ENCODE measurements at regions not wholly inside any gene's neighbourhood (a gene's known extent, or its start where the extent isn't known, plus 50 kb on each side); places are given as distances from the start of the nearest gene placed in this dataset.

DNA sequence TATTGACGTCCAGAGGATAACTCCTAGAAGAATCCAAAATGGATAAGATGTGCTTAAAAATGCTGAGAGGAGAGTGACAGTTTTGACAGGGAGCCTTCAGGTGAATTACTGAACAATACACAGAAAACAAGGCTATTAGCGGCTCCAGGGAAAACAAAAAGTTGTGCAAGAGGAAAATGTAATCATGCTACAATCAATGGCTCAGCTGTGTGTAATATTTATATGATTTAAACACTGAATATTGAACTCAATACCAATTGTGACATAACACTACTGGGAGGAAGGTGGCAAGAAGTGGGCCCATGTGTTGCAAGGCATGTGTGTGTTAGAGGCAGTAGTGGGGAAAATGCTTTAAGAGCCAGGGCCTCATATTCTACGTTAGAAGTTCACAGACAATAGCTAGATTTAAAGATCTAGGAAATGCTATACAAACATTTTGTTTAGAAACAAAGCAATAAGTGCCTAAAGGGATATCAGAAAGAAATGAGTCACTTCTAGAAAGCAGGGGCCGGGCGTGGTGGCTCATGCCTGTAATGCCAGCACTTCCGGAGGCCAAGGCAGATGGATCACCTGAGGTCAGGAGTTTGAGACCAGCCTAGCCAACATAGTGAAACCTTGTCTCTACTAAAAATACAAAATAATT, 253.2 kb upstream of the IRX5 start:
- H3K9me3 Mint-ChIP-seq: peaks cover 0 to 11% (median 0%) of the 10 kb centered on the region in 6 donors
- no peak overlapping the region for H3K27ac Mint-ChIP-seq
- no peaks in the 10 kb centered on the region for H3K4me1 Mint-ChIP-seq
- H3K36me3 Mint-ChIP-seq: no peaks in the 10 kb centered on the region
- no peak for DNase-seq
- H3K27me3 Mint-ChIP-seq (ENCODE audit: low read depth in 3 of 3): peaks cover 2 to 3% (median 3%) of the 10 kb centered on the region in 3 donors
- H3K4me3 Mint-ChIP-seq: no peak overlapping the region

DNA sequence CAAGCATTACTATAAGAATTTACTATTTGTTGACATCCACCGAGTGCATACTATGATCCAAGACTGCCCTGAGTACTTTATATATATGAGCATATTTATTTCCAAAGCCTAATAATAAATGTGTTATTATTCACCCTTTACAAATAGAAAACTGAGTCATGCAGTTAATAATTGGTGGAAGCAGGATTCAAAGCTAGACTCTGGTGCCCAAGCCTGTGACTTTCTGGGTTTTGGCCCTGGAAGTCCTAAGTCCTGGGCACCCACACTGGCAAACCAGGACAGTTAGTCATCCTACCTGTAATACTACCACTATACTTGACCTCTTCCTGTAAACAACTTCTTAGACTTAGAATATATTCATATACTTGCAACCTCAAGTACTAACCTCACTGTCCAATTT, 257.4 kb upstream of the IRX5 start:
- Mint-ChIP-seq H3K4me1 (no peaks in the 10 kb centered on the region), H3K27ac (no peak overlapping the region), H3K9me3 (peaks cover 0 to 11% (median 0%) of the 10 kb centered on the region in 6 donors), H3K4me3 (no peak overlapping the region), H3K27me3 (ENCODE audit: low read depth in 3 of 3) (peaks cover 2 to 5% (median 3%) of the 10 kb centered on the region in 3 donors), H3K36me3 (no peaks in the 10 kb centered on the region)
- no peak for DNase-seq

DNA sequence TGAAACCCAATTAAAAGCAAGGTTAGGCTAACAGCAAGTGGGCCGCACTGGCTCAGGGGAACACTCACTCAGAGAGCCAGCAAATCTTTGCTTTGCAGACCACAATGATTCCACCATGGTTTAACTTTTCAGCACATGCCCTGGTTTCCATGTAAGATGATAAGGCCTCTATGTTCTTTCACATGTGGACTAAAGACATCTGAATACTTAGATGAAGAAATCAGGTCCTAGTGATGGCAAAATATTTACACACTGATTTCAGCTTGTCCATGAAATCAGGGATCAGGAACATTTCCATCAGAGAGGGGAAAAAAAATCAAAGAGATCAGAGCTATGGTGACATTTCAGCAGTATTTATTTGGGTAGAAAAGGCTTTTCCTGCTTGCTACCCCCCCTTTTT, 258.2 kb upstream of the IRX5 start:
- no peak for DNase-seq

GRCh38 chr16:54657709-54658102, 273.0 kb upstream of the IRX5 start:
- Mint-ChIP-seq H3K4me3 (no peak overlapping the region), H3K36me3 (no peaks in the 10 kb centered on the region), H3K9me3 (peaks cover 0 to 6% (median under 1%) of the 10 kb centered on the region in 6 donors)

More for the DNA sequence above, 258.2 kb upstream of the IRX5 start:
- peaks cover 0 to 8% (median 2%) of the 10 kb centered on the region in 3 donors for H3K27me3 Mint-ChIP-seq (ENCODE audit: low read depth in 3 of 3)
- H3K27ac Mint-ChIP-seq: no peak overlapping the region
- no peak overlapping the region for H3K4me3 Mint-ChIP-seq
- H3K9me3 Mint-ChIP-seq: peaks cover 0 to 11% (median 0%) of the 10 kb centered on the region in 6 donors
- no peaks in the 10 kb centered on the region for H3K4me1 Mint-ChIP-seq
- no peaks in the 10 kb centered on the region for H3K36me3 Mint-ChIP-seq

DNA sequence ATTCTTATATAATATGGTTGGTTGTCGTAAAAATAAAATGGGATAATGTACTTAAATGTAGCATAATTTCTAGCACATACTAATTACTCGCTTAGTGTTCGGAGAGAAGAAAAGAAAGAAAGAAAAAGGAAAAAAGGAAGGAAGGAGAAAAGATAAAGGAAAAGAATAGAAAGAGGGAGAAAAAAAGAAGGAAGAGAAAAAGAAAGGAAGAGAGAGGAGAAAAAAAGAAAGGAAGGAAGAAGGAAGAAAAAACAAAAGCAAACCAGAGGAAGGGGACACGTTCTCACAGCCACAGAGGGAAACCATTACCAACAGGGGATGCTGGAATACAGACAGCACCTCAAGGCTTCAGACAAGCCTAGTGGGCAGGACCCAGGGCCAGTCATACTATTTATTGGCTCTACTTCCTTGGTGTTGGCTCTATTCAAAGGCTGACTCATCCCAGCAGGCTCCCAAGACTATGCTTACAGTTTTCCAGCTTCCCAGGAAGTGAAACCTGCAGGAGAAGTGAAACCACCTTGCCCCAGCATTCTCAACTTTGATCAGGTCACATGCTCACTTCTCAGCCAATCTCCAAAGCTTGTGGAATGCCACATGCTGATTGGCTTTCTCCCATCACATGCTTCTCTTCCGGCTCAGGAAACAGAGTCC, 273.5 kb upstream of the IRX5 start:
- Mint-ChIP-seq H3K27me3 (ENCODE audit: low read depth in 3 of 3) (peaks cover 3 to 12% (median 9%) of the 10 kb centered on the region in 3 donors), H3K27ac (no peak overlapping the region), H3K4me1 (no peaks in the 10 kb centered on the region), H3K9me3 (peaks cover 0 to 6% (median 0%) of the 10 kb centered on the region in 6 donors), H3K4me3 (no peak overlapping the region), H3K36me3 (no peaks in the 10 kb centered on the region)
- DNase-seq: no peak

More at GRCh38 chr16:54657709-54658102, 273.0 kb upstream of the IRX5 start:
- no peak for DNase-seq
- H3K27ac Mint-ChIP-seq: no peak overlapping the region
- H3K4me1 Mint-ChIP-seq: no peaks in the 10 kb centered on the region
- peaks cover 3 to 12% (median 9%) of the 10 kb centered on the region in 3 donors for H3K27me3 Mint-ChIP-seq (ENCODE audit: low read depth in 3 of 3)

DNA sequence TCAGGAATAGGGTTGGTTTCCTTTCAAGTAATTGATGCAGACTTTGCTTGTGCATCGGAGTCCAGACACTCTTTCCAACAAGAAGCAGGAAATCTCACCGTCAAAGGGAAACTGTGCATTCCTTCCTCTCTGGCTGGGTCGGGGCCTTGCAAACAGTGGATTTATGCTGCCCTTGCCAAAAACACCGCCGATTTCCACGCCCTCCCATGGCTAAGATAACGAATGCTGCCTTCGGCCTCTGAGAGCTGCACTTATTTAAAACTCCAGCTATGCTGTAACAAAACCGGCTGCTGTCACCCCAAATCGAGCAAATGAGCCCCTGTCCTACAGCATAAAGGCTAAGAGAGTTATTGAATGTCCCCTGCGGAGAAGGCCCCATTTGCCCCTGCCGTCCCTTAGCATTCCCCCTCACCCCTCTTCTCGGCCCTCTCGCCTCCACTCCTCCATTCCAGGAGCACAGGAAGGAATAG, 275.5 kb upstream of the IRX5 start:
- H3K36me3 Mint-ChIP-seq: no peaks in the 10 kb centered on the region
- peaks cover 8 to 9% (median 9%) of the 10 kb centered on the region in 3 donors for H3K27me3 Mint-ChIP-seq (ENCODE audit: low read depth in 3 of 3)
- H3K27ac Mint-ChIP-seq: no peak overlapping the region
- no peak overlapping the region for H3K4me3 Mint-ChIP-seq
- DNase-seq: no peak
- H3K9me3 Mint-ChIP-seq: peaks cover 0 to 6% (median 0%) of the 10 kb centered on the region in 6 donors
- no peaks in the 10 kb centered on the region for H3K4me1 Mint-ChIP-seq

- no peaks in the 10 kb centered on the region for H3K36me3 Mint-ChIP-seq
- peaks cover 8 to 9% (median 9%) of the 10 kb centered on the region in 3 donors for H3K27me3 Mint-ChIP-seq (ENCODE audit: low read depth in 3 of 3)
- no peak overlapping the region for H3K27ac Mint-ChIP-seq
- peaks cover 0 to 6% (median 0%) of the 10 kb centered on the region in 6 donors for H3K9me3 Mint-ChIP-seq
- H3K4me3 Mint-ChIP-seq: no peak overlapping the region
- no peaks in the 10 kb centered on the region for H3K4me1 Mint-ChIP-seq
- DNase-seq: no peak
These were observed 276.2 kb upstream of the IRX5 start for GRCh38 chr16:54654429-54654828.

DNA sequence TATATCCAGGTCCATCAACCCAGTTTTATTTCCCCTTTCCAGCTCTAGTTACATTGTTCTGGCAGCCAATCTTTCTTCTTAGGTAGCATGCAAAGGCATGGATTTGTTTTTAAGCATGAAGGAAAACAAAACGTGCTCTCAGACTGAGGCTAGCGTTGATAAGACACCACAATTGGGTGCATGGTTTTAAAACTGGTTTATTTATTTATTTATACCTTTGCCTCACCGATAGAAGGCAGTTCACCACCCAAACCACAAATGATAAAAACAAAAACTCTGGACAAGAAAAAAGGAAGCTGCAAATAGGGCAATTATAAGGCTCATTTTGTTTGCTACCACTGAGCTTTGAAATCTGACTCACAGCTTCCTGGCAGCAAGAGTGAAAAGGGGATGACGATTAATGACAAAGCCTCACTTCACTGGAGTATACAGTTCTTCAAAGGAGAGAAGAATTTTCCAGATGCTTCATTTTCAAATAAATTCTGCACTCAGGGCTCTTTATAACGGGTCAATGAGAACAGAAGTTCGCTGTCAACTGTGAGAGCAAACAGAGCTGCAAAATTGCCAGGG, 278.4 kb upstream of the IRX5 start:
- Mint-ChIP-seq H3K9me3 (peaks cover 0 to 3% (median 0%) of the 10 kb centered on the region in 6 donors), H3K27me3 (ENCODE audit: low read depth in 3 of 3) (peaks cover 7 to 9% (median 8%) of the 10 kb centered on the region in 3 donors), H3K36me3 (no peaks in the 10 kb centered on the region), H3K27ac (no peak overlapping the region), H3K4me1 (no peaks in the 10 kb centered on the region), H3K4me3 (no peak overlapping the region)
- no peak for DNase-seq

DNA sequence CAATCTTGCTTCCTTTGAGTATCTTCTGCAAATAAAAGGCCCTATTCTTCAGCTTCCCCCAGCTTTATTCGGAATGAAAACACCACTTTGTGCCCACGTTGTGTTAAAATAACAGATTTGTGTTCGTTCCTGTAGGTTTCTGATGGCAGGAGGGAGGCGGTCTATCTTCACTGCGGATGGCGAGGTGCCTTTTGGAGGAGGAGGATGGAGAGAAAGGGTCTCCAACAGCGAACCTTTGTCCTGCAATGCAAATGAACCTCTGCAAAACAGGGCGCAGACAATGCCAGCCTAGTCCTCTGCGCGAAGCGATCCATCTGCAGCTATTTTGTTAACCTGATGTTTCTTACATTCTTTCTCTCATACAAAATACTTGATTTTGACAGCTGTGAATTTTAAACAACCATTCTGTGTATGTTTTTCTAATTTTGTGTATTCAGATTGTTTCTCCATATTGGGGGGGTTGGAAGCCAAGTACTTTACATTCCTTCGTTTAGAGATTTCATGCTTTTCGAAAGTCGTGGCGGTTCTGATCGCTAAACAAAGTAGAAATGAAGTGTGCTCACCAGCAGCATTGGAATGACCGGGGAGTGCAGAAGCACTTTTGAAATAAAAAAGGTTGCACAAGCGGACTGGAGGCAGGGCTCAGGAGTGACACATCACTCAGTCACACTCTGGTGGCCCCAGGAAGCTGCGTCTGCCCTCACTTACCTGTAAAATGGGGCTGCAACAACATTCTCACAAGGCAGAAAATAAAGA, 279.0 kb upstream of the IRX5 start:
- Mint-ChIP-seq H3K4me3 (no peak overlapping the region), H3K9me3 (no peaks in the 10 kb centered on the region), H3K27me3 (ENCODE audit: low read depth in 3 of 3) (peaks cover 7 to 9% (median 8%) of the 10 kb centered on the region in 3 donors), H3K4me1 (no peaks in the 10 kb centered on the region), H3K36me3 (no peaks in the 10 kb centered on the region), H3K27ac (no peak overlapping the region)
- no peak for DNase-seq

DNA sequence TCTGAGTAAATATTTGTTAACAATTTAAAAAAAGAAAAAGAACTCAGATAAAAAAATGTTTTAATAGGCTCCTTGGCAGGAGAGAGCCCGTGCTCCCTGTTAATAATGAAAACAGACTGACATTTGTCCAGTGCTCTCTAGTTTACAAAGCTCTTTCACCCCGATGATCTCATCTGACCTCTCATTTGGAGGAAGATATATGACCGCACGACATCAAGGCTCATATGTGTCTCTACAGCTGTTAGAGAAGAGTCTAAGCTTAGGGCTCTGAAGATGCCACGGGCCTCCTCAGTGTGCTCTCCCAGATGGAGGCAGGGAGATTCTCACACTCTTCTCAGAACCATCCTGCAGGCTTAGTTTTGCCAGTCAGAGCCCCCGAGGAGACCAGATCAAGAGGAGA, 280.8 kb upstream of the IRX5 start:
- Mint-ChIP-seq H3K4me3 (no peak overlapping the region), H3K27ac (no peak overlapping the region), H3K27me3 (ENCODE audit: low read depth in 3 of 3) (peaks cover 7 to 9% (median 8%) of the 10 kb centered on the region in 3 donors), H3K9me3 (no peaks in the 10 kb centered on the region), H3K36me3 (no peaks in the 10 kb centered on the region), H3K4me1 (no peaks in the 10 kb centered on the region)
- no peak for DNase-seq

DNA sequence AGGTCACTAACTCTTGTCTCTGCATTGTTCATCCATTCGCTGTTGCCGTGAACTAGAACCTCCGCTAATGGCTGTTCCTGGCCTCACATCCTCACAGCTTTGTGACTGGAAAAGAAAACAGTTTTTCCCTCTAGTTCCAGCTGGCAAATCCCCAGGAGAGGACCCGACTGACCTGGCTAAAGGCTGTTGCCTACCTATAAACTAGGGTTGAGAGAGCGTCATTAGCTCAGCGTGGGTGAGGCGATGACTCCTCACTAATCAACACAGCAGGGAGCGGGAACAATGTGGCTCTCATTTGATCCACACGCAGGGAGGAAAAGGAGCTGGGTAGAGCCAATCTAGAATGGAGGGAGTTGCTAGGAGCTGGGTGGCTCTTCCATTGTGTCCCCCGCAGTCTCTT, 282.1 kb upstream of the IRX5 start:
- no peak for DNase-seq
- H3K36me3 Mint-ChIP-seq: no peaks in the 10 kb centered on the region
- H3K27ac Mint-ChIP-seq: no peak overlapping the region
- no peaks in the 10 kb centered on the region for H3K4me1 Mint-ChIP-seq
- no peaks in the 10 kb centered on the region for H3K9me3 Mint-ChIP-seq
- H3K27me3 Mint-ChIP-seq (ENCODE audit: low read depth in 3 of 3): peaks cover 0 to 5% (median 4%) of the 10 kb centered on the region in 3 donors
- H3K4me3 Mint-ChIP-seq: no peak overlapping the region

DNA sequence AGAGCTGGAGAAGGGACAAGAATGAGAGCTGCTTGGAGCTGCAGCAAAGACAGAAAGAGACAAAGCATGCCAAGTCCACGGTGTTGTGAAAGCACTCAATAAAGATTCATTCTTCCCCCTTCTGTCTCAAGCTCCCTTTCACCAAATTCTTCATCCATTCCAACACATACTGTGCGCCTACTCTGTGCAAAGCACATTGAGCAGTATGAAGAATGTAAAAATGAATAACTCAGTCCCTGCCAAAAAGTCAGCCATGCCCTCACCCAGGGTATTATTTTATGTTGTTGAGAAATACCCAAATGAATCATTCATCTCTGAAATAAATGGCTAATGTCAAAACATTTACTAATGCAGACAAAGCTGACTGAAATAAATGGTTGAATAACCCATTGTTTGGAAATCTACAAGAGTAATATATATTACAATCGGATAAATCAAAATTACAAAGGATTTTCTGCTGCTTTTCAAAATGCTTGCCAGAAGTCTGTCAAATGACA, 282.9 kb upstream of the IRX5 start:
- Mint-ChIP-seq H3K27me3 (ENCODE audit: low read depth in 3 of 3) (peaks cover under 1 to 5% (median 2%) of the 10 kb centered on the region in 3 donors), H3K9me3 (no peaks in the 10 kb centered on the region), H3K36me3 (no peaks in the 10 kb centered on the region), H3K4me3 (no peak overlapping the region), H3K4me1 (no peaks in the 10 kb centered on the region), H3K27ac (no peak overlapping the region)
- no peak for DNase-seq

DNA sequence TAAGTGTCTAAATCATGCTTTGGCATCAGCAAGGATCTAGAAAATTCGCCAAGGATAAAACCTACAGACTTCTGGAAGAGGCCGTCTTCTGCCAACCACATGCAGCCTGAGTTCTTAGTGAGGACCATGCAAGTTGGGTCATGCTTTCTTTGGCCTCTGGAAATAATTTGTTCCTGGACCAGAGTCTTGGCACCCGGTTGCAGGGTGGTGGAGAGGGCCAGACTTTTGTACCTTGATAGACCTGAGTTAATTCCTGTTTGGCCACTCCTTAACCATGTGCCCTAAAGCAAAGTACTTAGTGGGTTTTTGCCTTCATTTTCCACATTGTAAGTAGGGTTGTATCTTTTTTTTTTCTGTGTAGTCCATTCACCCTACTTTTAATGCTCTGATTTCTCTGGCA, 283.4 kb upstream of the IRX5 start:
- H3K27me3 Mint-ChIP-seq (ENCODE audit: low read depth in 3 of 3): peaks cover 2 to 5% (median 3%) of the 10 kb centered on the region in 3 donors
- no peaks in the 10 kb centered on the region for H3K4me1 Mint-ChIP-seq
- no peak overlapping the region for H3K4me3 Mint-ChIP-seq
- no peak for DNase-seq
- H3K9me3 Mint-ChIP-seq: no peaks in the 10 kb centered on the region
- H3K27ac Mint-ChIP-seq: no peak overlapping the region
- H3K36me3 Mint-ChIP-seq: no peaks in the 10 kb centered on the region

All from immature natural killer cell (primary cell).